Neural crest cell (in vitro differentiated cells): ENCODE measurements at regions not wholly inside any gene's neighbourhood (a gene's known extent, or its start where the extent isn't known, plus 50 kb on each side); places are given as distances from the start of the nearest gene placed in this dataset.

Experiments
- DNase-seq: peaks from one replicate; pipeline ENCODE4 v3.0.0; 2021; ENCODE audit warnings: low read depth, mixed read lengths, low spot score
- H3K27ac Mint-ChIP-seq: one replicate; pipeline ENCODE4 v1.8.0; 2021; ENCODE audit warnings: mild to moderate bottlenecking, mixed read lengths; ENCODE audit not compliant: unreplicated experiment
- H3K27me3 Mint-ChIP-seq: 2 replicates; pipeline ENCODE4 v1.8.0; 2021; ENCODE audit warnings: low read depth, mild to moderate bottlenecking, mixed read lengths
- H3K36me3 Mint-ChIP-seq: 2 replicates; pipeline ENCODE4 v1.8.0; 2021; ENCODE audit warnings: low read depth, mild to moderate bottlenecking, mixed read lengths
- H3K4me1 Mint-ChIP-seq: 2 replicates; pipeline ENCODE4 v1.8.0; 2021; ENCODE audit warnings: mixed read lengths
- H3K4me3 Mint-ChIP-seq: one replicate; pipeline ENCODE4 v1.8.0; 2021; ENCODE audit warnings: mild to moderate bottlenecking, mixed read lengths
- H3K9me3 Mint-ChIP-seq: 2 replicates; pipeline ENCODE4 v1.8.0; 2021; ENCODE audit warnings: mixed read lengths
- CTCF ChIP-seq: fragments of 200-600 bp; sonication (generic); conservative IDR thresholded peaks from 2 replicates; pipeline ENCODE4 v1.5.0; 2021; ENCODE audit warnings: antibody characterized with exemption, mild to moderate bottlenecking

DNA sequence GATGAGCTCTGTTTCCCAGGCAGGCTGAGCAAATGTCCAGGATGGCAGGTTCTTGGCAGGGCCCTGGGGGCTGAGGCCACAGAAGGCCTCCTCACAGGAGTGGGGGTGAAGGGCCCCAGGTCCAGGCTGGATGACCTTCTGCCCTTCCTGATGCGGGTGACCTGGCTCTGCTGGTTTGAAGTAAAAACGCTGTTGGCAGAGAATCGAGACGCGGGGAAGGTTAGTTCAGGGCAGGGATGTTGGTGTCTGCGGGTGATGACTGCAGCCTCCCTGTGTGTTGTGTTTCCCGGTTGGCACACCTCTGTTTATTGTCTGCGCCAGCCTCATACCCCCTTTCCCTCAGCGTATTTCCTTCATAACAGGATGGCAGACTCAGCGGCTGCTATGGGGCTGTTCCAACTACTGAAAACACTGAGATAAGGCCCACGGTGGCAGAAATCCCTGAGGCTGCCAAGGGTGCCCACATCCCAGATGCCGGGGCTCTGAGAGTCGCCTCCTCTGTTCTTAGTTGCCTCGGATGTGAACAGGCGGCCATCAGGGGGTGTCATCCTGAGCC is 104.6 kb downstream of the METRNL start:
- Mint-ChIP-seq H3K4me3 (no peak overlapping the region), H3K4me1 (peaks cover 15% of the 10 kb centered on the region), H3K27ac (no peak overlapping the region), H3K9me3 (peaks cover 8% of the 10 kb centered on the region), H3K27me3 (no peaks in the 10 kb centered on the region), H3K36me3 (no peaks in the 10 kb centered on the region)
- no peak for TF ChIP-seq CTCF
- no peak for DNase-seq

DNA sequence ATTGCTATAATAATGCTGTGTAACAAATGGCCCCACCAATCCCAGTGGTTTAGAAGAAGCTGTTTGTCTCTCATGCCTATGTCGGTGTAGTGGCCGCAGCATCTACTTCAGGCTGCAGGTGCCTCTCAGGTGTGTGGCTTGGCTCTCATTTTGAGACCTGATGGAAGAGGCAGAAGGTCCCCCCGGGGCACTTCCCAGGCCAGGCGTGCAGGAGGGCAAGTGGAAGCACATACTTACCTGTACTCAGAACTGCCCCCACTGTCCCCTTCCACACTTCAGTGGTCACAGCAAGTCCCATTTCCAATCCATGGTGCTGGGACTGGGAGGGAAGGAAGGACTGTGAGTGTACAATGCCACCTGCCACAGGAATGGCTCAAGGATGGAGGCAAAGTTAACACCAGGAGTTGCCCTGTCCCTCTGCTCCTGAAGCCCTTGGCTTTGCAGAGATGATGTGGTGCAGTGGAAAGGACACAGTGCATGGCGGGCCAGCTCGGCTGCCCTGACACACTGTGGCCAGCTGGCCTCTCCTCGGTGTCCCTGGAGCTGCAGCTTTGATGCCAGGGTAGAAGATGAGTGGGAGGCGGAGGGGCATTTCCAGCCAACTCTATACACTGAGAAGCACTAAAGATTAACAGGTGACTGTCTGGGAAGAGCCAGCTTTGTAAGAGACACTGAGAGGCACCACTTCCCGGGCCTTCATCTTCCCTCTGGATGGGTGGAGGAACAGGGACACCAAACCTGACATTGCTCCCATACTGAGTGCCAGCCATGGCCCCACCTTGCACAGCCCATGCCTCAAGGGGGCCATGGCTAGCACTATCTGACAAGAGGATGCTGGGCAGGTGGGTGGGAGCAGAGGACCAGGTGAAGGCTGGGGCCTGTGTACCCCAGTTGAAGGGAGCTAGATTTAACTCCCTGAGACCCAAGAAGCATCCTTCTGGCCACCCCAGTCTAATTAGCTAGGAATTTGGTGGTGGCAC is 105.9 kb downstream of the METRNL start:
- Mint-ChIP-seq H3K36me3 (no peaks in the 10 kb centered on the region), H3K9me3 (peaks cover 8% of the 10 kb centered on the region), H3K27me3 (no peaks in the 10 kb centered on the region), H3K27ac (no peak overlapping the region), H3K4me3 (no peak overlapping the region), H3K4me1 (peaks cover 18% of the 10 kb centered on the region)
- no peak for TF ChIP-seq CTCF
- DNase-seq, result no peak

GRCh38 chr17:83186226-83186625 is 106.8 kb downstream of the METRNL start:
- H3K4me1 Mint-ChIP-seq, result peaks cover 18% of the 10 kb centered on the region
- H3K36me3 Mint-ChIP-seq, result no peaks in the 10 kb centered on the region
- no peak for TF ChIP-seq CTCF
- no peaks in the 10 kb centered on the region for H3K27me3 Mint-ChIP-seq
- no peak for DNase-seq
- H3K27ac Mint-ChIP-seq, result no peak overlapping the region
- H3K4me3 Mint-ChIP-seq, result no peak overlapping the region
- peaks cover 8% of the 10 kb centered on the region for H3K9me3 Mint-ChIP-seq

GRCh38 chr17:83186751-83187421 is 107.5 kb downstream of the METRNL start:
- TF ChIP-seq CTCF, result no peak
- Mint-ChIP-seq H3K36me3 (no peaks in the 10 kb centered on the region), H3K27me3 (no peaks in the 10 kb centered on the region), H3K27ac (no peak overlapping the region), H3K4me3 (no peak overlapping the region), H3K4me1 (peaks cover 18% of the 10 kb centered on the region), H3K9me3 (peaks cover 8% of the 10 kb centered on the region)
- DNase-seq, result no peak

DNA sequence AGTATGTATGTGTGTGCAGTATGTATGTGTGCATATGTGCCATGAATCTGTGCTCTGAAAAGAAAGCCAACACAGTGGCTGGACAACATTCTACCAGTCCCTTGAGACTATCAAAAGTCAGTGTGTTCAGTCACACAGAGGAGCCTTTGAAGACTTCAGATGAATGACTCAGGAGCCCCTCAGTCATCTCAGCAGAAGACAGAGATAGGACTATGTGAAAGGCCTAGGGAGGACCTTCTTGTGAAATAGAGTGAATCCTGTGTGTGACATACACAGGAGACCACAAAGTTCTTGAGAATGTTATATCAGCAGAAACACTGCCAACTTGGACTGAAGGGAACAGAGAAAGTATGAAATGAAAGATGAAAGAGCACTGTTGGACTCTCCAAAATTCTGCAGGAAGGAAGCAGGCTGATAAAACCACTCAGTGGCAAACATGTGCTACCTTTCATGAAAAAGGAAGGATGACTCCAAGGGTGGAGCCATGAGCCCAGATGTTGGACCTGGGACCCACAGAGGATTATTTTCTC is 108.4 kb downstream of the METRNL start:
- H3K36me3 Mint-ChIP-seq, result no peaks in the 10 kb centered on the region

More for the DNA sequence above, 108.4 kb downstream of the METRNL start:
- DNase-seq, result no peak
- Mint-ChIP-seq H3K27ac (no peak overlapping the region), H3K27me3 (no peaks in the 10 kb centered on the region), H3K9me3 (peaks cover 8% of the 10 kb centered on the region), H3K4me1 (peaks cover 18% of the 10 kb centered on the region), H3K4me3 (no peak overlapping the region)
- no peak for TF ChIP-seq CTCF
